Sigmoid colon (tissue), 6 donors: ENCODE measurements at regions not wholly inside any gene's neighbourhood (a gene's known extent, or its start where the extent isn't known, plus 50 kb on each side); places are given as distances from the start of the nearest gene placed in this dataset.

Experiments used
- DNase-seq: peaks from one replicate; pipeline ENCODE4 v3.0.0-alpha.2; 2019
- H3K27ac ChIP-seq, 4 donors: fragments of 200-600 bp; sonication (generic); one replicate each; pipeline ENCODE4 v1.5.1; 2016 to 2019; ENCODE audit warnings: mild to moderate bottlenecking in 1 of 4
- H3K27me3 ChIP-seq, 3 donors: fragments of 200-600 bp; sonication (generic); one replicate each; pipeline ENCODE4 v1.5.1; 2019; ENCODE audit warnings: mild to moderate bottlenecking in 1 of 3
- H3K36me3 ChIP-seq, 4 donors: fragments of 200-600 bp; sonication (generic); one replicate each; pipeline ENCODE4 v1.5.1; 2016 to 2019
- H3K4me1 ChIP-seq, 4 donors: fragments of 200-600 bp; sonication (generic); one replicate each; pipeline ENCODE4 v1.5.1; 2017 to 2019
- H3K4me3 ChIP-seq, 4 donors: fragments of 200-600 bp; sonication (generic); one replicate each; pipeline ENCODE4 v1.5.1; 2017 to 2019; ENCODE audit warnings: mild to moderate bottlenecking in 2 of 4, moderate library complexity in 1 of 4
- H3K9me3 ChIP-seq, 4 donors: fragments of 200-600 bp in 3 of 4; sonication (generic) in 3 of 4; one replicate each; pipeline versions ENCODE4 v1.5.1 to v1.6.1; 2013 to 2019
- CTCF ChIP-seq, 4 experiments: fragments of 450-650 bp in 3 of 4; fragments of 200-600 bp in 1 of 4; IDR thresholded peaks; one replicate each; pipeline ENCODE4 v1.5.1; 2016 to 2019; ENCODE audit warnings: antibody characterized with exemption in 4 of 4, mild to moderate bottlenecking in 3 of 4, moderate library complexity in 2 of 4
- EP300 ChIP-seq, 4 donors: sonication (generic); formaldehyde crosslinking; IDR thresholded peaks; one replicate each; pipeline ENCODE4 v1.6.1; 2017; ENCODE audit warnings: antibody characterized with exemption in 4 of 4
- POLR2A ChIP-seq, 2 donors: fragments of 450-650 bp; IDR thresholded peaks; one replicate each; pipeline ENCODE4 v1.6.1; 2016; ENCODE audit warnings: antibody characterized with exemption in 2 of 2, mild to moderate bottlenecking in 2 of 2, moderate library complexity in 2 of 2
- POLR2AphosphoS5 ChIP-seq, 4 donors: sonication (generic); formaldehyde crosslinking; IDR thresholded peaks; one replicate each; pipeline ENCODE4 v1.6.1; 2017; ENCODE audit warnings: antibody characterized with exemption in 4 of 4
- whole genome bisulfite sequencing, 2 donors: extraction: QIAGEN DNeasy Blood & Tissue Kit; methylation state at CpG; one replicate each; pipeline ENCODE4 v1.1.7; 2013; 5-methylcytosine and 5-hydroxymethylcytosine counted together
- intact Hi-C: fragments of 100-400 bp; cut with DNase I; formaldehyde crosslinking; loops from one replicate; pipeline ENCODE4 v1.15.1; 2023
- donor health status: healthy with polysubstance abuse.
- donor health status: healthy.

- H3K9me3 ChIP-seq, result no peaks in the 10 kb centered on the region
- 40 to 56% methylated on average over 16 of the region's 16 CpGs for WGBS, 2 donors
- no peaks in the 10 kb centered on the region for H3K4me1 ChIP-seq
- no peaks in the 10 kb centered on the region for H3K36me3 ChIP-seq
- no peak overlapping the region for H3K27ac ChIP-seq
- H3K4me3 ChIP-seq, result no peak overlapping the region
- no peak for DNase-seq
- intact Hi-C loops, result no loop called here
- TF ChIP-seq POLR2A (IDR thresholded peaks at IDR 0.05) (no peak), CTCF (IDR thresholded peaks at IDR 0.05) (no peak), POLR2AphosphoS5 (IDR thresholded peaks at IDR 0.05) (no peak), EP300 (IDR thresholded peaks at IDR 0.05) (no peak)
- H3K27me3 ChIP-seq, result peaks cover 0 to 31% (median 0%) of the 10 kb centered on the region in 3 donors
These were observed 207.0 kb upstream of the C14orf180 start for GRCh38 chr14:104372390-104373054.

DNA sequence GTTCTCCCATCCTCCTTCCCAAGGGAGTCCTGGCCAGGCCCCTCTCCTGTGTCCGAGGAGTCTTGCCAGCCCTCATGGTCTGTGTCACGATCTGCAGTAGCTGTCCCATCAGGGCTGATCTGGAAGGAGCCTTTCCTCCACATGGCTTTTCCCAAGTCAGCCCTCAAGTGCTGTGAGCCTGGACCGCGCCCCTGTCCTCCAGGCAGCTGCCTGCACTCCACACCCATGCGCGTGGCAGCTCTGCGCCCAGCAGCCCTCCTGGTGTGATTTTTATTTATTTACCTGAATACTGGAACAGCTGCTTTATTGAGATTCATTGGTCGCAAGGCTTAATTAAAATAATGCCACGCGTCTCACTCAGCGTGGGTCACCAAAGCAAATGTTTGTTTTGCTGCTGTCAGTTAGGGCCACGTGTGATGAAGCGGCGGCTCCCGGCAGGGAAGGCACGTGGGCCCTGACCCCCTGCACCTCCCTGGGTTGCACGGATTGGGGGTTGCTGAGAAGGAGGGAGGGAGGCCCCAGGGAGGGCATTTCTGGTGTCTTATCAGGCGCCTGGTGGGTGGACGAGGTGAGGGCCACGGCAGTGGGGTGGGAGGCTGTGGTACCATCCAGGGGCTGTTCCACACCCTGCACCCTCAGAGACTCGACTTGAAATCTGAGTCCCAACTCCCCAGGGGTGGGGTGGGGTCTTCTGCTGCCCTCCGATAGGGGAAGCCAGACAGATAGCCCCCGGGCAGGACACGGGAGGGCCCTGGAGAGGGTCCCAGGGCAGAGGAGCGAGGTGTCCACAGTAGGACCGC lies 206.3 kb upstream of the C14orf180 start:
- no peak for TF ChIP-seq CTCF (IDR thresholded peaks at IDR 0.05)
- peaks cover 0 to 35% (median 0%) of the 10 kb centered on the region in 3 donors for H3K27me3 ChIP-seq
- no peak overlapping the region for H3K4me3 ChIP-seq
- H3K36me3 ChIP-seq, result no peaks in the 10 kb centered on the region
- H3K4me1 ChIP-seq, result no peaks in the 10 kb centered on the region
- 29 to 73% methylated on average over 26 of the region's 26 CpGs for WGBS, 2 donors
- no peak overlapping the region for H3K27ac ChIP-seq
- DNase-seq, result no peak
- no peaks in the 10 kb centered on the region for H3K9me3 ChIP-seq
- intact Hi-C loops, result no loop called here

GRCh38 chr14:104373855-104374717 lies 205.5 kb upstream of the C14orf180 start:
- no peak for DNase-seq
- Histone ChIP-seq H3K27ac (no peak overlapping the region), H3K4me3 (no peak overlapping the region), H3K9me3 (no peaks in the 10 kb centered on the region), H3K36me3 (no peaks in the 10 kb centered on the region), H3K27me3 (peaks cover 0 to 40% (median 0%) of the 10 kb centered on the region in 3 donors), H3K4me1 (no peaks in the 10 kb centered on the region)
- intact Hi-C loops, result no loop called here
- TF ChIP-seq CTCF (IDR thresholded peaks at IDR 0.05) (no peak), EP300 (IDR thresholded peaks at IDR 0.05) (no peak), POLR2AphosphoS5 (IDR thresholded peaks at IDR 0.05) (no peak), POLR2A (IDR thresholded peaks at IDR 0.05) (no peak)
- WGBS, 2 donors, result 41 to 75% methylated on average over 33 of the region's 33 CpGs

DNA sequence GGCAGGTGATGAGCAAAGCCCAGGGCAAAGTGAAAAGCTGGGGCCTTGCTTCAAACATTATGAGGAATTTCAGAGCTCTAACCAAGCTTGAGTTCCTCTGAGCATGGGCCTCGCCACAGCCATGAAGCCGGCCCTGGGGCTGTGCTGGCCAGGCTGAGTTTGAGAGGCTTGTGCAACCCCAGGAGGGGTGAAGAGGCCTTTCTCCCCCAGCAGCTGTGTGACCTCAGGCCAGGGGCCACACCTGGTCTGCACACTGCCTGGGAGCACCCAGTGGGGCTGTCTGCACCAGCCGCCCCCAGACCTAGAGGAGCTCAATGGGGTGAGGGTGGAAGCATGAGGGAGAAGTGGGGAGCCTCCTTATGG lies 204.9 kb upstream of the C14orf180 start:
- peaks cover 0 to 40% (median 0%) of the 10 kb centered on the region in 3 donors for H3K27me3 ChIP-seq
- no peak for DNase-seq

More for the DNA sequence above, 204.9 kb upstream of the C14orf180 start:
- H3K9me3 ChIP-seq, result peaks cover 0 to 3% (median 1%) of the 10 kb centered on the region in 4 donors
- 76 to 92% methylated on average over 3 of the region's 3 CpGs for WGBS, 2 donors
- H3K27ac ChIP-seq, result no peak overlapping the region
- no peaks in the 10 kb centered on the region for H3K36me3 ChIP-seq
- H3K4me3 ChIP-seq, result no peak overlapping the region
- intact Hi-C loops, result no loop called here
- TF ChIP-seq POLR2AphosphoS5 (IDR thresholded peaks at IDR 0.05), result no peak
- no peak for TF ChIP-seq CTCF (IDR thresholded peaks at IDR 0.05)
- TF ChIP-seq POLR2A (IDR thresholded peaks at IDR 0.05), result no peak
- TF ChIP-seq EP300 (IDR thresholded peaks at IDR 0.05), result no peak
- no peaks in the 10 kb centered on the region for H3K4me1 ChIP-seq
